B cell (primary cell): ENCODE measurements at regions not wholly inside any gene's neighbourhood (a gene's known extent, or its start where the extent isn't known, plus 50 kb on each side); places are given as distances from the start of the nearest gene placed in this dataset.

ENCODE experiments used
- ATAC-seq: fragments of 200-7000 bp; cut with Tn5 transposase; one replicate; pipeline ENCODE4 v1.10.0; 2021; ENCODE audit warnings: low read depth, mild to moderate bottlenecking, moderate number of reproducible peaks, moderate library complexity
- CTCF ChIA-PET: fragments of 350-600 bp; sonication (Branson Sonifier 250); formaldehyde crosslinking; loops from one replicate; lab custom pipeline; 2021; ENCODE audit warnings: antibody characterized with exemption, inconsistent platforms; lab: Charles Lee
- POLR2A ChIA-PET: fragments of 350-600 bp; sonication (Branson Sonifier 250); formaldehyde crosslinking; loops from one replicate; lab custom pipeline; 2021; ENCODE audit warnings: antibody characterized with exemption; lab: Charles Lee
- DNase-seq: peaks from one replicate; pipeline ENCODE4 v3.0.0; 2013
- H2AFZ ChIP-seq: 2 replicates; pipeline ENCODE4 v1.6.1; 2012; ENCODE audit warnings: mild to moderate bottlenecking, low read depth, low read length; ENCODE audit not compliant: insufficient read depth, poor library complexity, severe bottlenecking
- H3K27ac ChIP-seq, 2 donors: 1 replicate in 1 of 2; 2 replicates in 1 of 2; pipeline ENCODE4 v1.5.1; 2012 to 2013; ENCODE audit warnings: low read length in 2 of 2, mild to moderate bottlenecking in 2 of 2, moderate library complexity in 1 of 2
- H3K27me3 ChIP-seq, 4 experiments: fragments of 200-600 bp in 1 of 4; sonication (generic) in 1 of 4; replicated peaks in 1 of 4; 1 replicate in 2 of 4; 2 replicates in 2 of 4; pipeline versions ENCODE4 v1.6.1 to v1.7.0; 2013 to 2016; ENCODE audit warnings: low read length in 3 of 4, mild to moderate bottlenecking in 2 of 4, mixed read lengths in 1 of 4, moderate library complexity in 1 of 4; ENCODE audit not compliant: insufficient read depth in 4 of 4, control insufficient read depth in 3 of 4; ENCODE audit errors: control extremely low read depth in 1 of 4
- H3K36me3 ChIP-seq, 2 experiments: replicated peaks in 1 of 2; 1 replicate in 1 of 2; 2 replicates in 1 of 2; pipeline versions ENCODE4 v1.6.1 to v1.7.1; 2013; ENCODE audit warnings: low read length in 1 of 2; ENCODE audit not compliant: insufficient read depth in 2 of 2, control insufficient read depth in 1 of 2; ENCODE audit errors: control extremely low read depth in 1 of 2, extremely low read depth in 1 of 2
- H3K4me1 ChIP-seq, 2 donors: fragments of 200-600 bp in 1 of 2; sonication (generic) in 1 of 2; 1 replicate in 1 of 2; 2 replicates in 1 of 2; pipeline versions ENCODE4 v1.5.1 to v1.6.1; 2013 to 2017; ENCODE audit warnings: low read length in 2 of 2; ENCODE audit not compliant: control insufficient read depth in 2 of 2, insufficient read depth in 2 of 2
- H3K4me2 ChIP-seq: replicated peaks from 2 replicates; pipeline ENCODE3; 2012; ENCODE audit warnings: mild to moderate bottlenecking, low read depth, low read length; ENCODE audit not compliant: poor library complexity, severe bottlenecking
- H3K4me3 ChIP-seq, 5 experiments: fragments of 200-600 bp in 1 of 5; sonication (generic) in 1 of 5; 1 replicate in 3 of 5; 2 replicates in 2 of 5; pipeline versions ENCODE4 v1.5.1 to v1.7.0; 2011 to 2016; ENCODE audit warnings: low read length in 4 of 5, mild to moderate bottlenecking in 4 of 5, low read depth in 2 of 5, control low read depth in 1 of 5, moderate library complexity in 1 of 5; ENCODE audit not compliant: insufficient read depth in 1 of 5; ENCODE audit errors: control extremely low read depth in 1 of 5, extremely low read depth in 1 of 5
- H3K79me2 ChIP-seq: fragments of 200-600 bp; sonication (generic); one replicate; pipeline ENCODE4 v1.6.0; 2016; ENCODE audit warnings: low read length; ENCODE audit not compliant: control insufficient read depth, insufficient read depth
- H3K9ac ChIP-seq: fragments of 200-600 bp; sonication (generic); 2 replicates; pipeline ENCODE4 v1.6.1; 2017; ENCODE audit warnings: mild to moderate bottlenecking, low read length, moderate library complexity
- H3K9me3 ChIP-seq, 3 donors: one replicate each; pipeline versions ENCODE4 v1.6.1 to v1.7.1; 2013; ENCODE audit warnings: low read length in 2 of 3; ENCODE audit not compliant: control insufficient read depth in 2 of 3, insufficient read depth in 1 of 3; ENCODE audit errors: control extremely low read depth in 1 of 3
- H4K20me1 ChIP-seq: 2 replicates; pipeline ENCODE4 v1.6.0; 2012; ENCODE audit warnings: mild to moderate bottlenecking, low read length; ENCODE audit not compliant: insufficient read depth, control insufficient read depth, poor library complexity, severe bottlenecking
- H3K27ac Mint-ChIP-seq: one replicate; pipeline ENCODE4 v1.8.0; 2021; ENCODE audit warnings: mixed read lengths
- H3K27me3 Mint-ChIP-seq: one replicate; pipeline ENCODE4 v1.8.0; 2021; ENCODE audit warnings: mixed read lengths
- H3K4me1 Mint-ChIP-seq: one replicate; pipeline ENCODE4 v1.8.0; 2021; ENCODE audit warnings: mixed read lengths
- H3K4me3 Mint-ChIP-seq: one replicate; pipeline ENCODE4 v1.8.0; 2021; ENCODE audit warnings: mixed read lengths
- H3K9me3 Mint-ChIP-seq: one replicate; pipeline ENCODE4 v1.8.0; 2022; ENCODE audit warnings: mixed read lengths; ENCODE audit not compliant: insufficient read depth
- CTCF ChIP-seq: fragments of 200-600 bp; IDR thresholded peaks from one replicate; pipeline ENCODE4 v1.8.0; 2022; ENCODE audit warnings: antibody characterized with exemption, mild to moderate bottlenecking
- EZH2 ChIP-seq: IDR thresholded peaks from 2 replicates; pipeline ENCODE4 v1.6.1; 2012; ENCODE audit warnings: borderline replicate concordance, low read depth, mild to moderate bottlenecking, moderate library complexity, low read length; ENCODE audit not compliant: insufficient read depth, poor library complexity, severe bottlenecking
- WGBS: methylation state at CpG from one replicate; pipeline ENCODE4 v1.1.5; 2013; ENCODE audit warnings: missing lambda C conversion rate; ENCODE audit not compliant: insufficient coverage; 5-methylcytosine and 5-hydroxymethylcytosine counted together
- intact Hi-C: fragments of 100-400 bp; cut with micrococcal nuclease; formaldehyde crosslinking; loops from one replicate; pipeline ENCODE4 v1.10.0; 2022

GRCh38 chr12:92411687-92412086 lies 266.0 kb upstream of the BTG1 start:
- no peak for DNase-seq
- intact Hi-C loops: loop anchor here (2.0 kb wide), 1 partner anchor 13 kb away; no protein-coding TSS in a partner anchor
- H3K4me1 Mint-ChIP-seq: peaks cover 44% of the 10 kb centered on the region

More at GRCh38 chr12:92411687-92412086, 266.0 kb upstream of the BTG1 start:
- no peak for ATAC-seq
- Histone ChIP-seq H3K4me2 (no peak overlapping the region), H3K36me3 (no peaks in the 10 kb centered on the region), H3K4me1 (peaks cover 23 to 24% of the 10 kb centered on the region in 2 donors), H3K27me3 (no peaks in the 10 kb centered on the region), H4K20me1 (no peaks in the 10 kb centered on the region), H3K9me3 (no peaks in the 10 kb centered on the region), H3K4me3 (no peak overlapping the region), H3K27ac (no peak overlapping the region), H3K9ac (no peak overlapping the region), H2AFZ (no peak overlapping the region), H3K79me2 (peaks cover 13% of the 10 kb centered on the region)
- H3K9me3 Mint-ChIP-seq: no peaks in the 10 kb centered on the region
- no peaks in the 10 kb centered on the region for H3K27me3 Mint-ChIP-seq
- H3K4me3 Mint-ChIP-seq: no peak overlapping the region
- 90% methylated on average over 2 of the region's 2 CpGs for WGBS
- POLR2A ChIA-PET: interaction anchor here (1.0 kb wide), 1 partner anchor 266 kb away, joined by 3 read pairs; the partner anchor contains the start of gene BTG1
- CTCF ChIA-PET: no interaction called here
- H3K27ac Mint-ChIP-seq: no peak overlapping the region
- TF ChIP-seq CTCF (no peak), EZH2 (no peak)
